ENCODE measurements at regions not wholly inside any gene's neighbourhood (a gene's known extent, or its start where the extent isn't known, plus 50 kb on each side); places are given as distances from the start of the nearest gene placed in this dataset.

DNA sequence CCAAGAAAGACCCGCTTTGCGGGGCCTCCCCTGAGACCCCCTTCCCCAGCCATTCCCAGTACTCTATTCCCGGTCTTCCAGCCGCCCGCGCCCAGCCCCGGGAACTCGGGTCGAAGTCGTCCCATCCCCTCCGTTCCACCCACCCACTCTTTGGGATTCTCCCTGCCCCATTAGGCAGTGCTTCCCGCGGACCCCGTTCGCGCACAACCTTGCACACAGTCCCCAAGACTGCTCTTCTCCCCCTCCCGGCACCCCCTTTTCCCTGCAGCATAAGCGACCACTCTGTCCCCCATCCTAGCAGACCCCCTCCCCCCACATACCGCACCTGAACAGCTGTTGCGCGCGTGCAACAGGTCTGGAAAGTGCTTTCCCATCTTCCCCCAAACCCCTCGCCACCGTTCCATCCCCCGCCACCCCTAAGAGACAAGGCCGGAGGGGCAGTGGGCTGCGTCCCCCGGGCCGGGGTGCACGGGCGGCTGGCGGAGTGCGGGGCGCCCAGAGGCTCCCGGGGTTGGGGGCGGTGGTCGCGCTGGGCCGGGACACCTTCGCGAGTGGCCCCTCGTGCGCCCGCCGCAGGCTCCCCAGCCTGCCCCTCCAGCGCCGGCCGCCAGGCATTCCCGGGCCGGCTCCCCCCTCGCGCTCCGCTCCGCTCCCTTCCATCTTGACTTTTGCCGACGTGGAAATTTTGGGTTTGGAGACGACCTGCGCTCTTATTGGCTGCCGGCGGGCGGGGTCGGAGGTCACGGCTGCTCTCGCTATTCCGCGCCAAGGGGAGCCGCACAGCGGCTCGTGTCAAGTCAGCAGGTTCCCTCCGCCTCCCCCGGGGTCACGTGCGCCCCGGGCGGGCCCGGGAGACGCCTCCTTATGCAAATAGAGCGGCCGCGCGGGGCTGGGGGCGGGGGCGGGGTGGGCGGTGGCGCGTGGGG lies 201.2 kb upstream of the NFE2L3 start:
- TF ChIP-seq, protein P1, sequence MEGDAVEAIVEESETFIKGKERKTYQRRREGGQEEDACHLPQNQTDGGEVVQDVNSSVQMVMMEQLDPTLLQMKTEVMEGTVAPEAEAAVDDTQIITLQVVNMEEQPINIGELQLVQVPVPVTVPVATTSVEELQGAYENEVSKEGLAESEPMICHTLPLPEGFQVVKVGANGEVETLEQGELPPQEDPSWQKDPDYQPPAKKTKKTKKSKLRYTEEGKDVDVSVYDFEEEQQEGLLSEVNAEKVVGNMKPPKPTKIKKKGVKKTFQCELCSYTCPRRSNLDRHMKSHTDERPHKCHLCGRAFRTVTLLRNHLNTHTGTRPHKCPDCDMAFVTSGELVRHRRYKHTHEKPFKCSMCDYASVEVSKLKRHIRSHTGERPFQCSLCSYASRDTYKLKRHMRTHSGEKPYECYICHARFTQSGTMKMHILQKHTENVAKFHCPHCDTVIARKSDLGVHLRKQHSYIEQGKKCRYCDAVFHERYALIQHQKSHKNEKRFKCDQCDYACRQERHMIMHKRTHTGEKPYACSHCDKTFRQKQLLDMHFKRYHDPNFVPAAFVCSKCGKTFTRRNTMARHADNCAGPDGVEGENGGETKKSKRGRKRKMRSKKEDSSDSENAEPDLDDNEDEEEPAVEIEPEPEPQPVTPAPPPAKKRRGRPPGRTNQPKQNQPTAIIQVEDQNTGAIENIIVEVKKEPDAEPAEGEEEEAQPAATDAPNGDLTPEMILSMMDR (IDR thresholded peaks at IDR 0.05), result peak in 1 of 7 experiments; percentile 25
- TF ChIP-seq POLR2A (IDR thresholded peaks at IDR 0.05), result peak in 1 of 3 donors; percentile 0
